CD4-positive, alpha-beta T cell treated with Interleukin-17A for 1 hour (primary cell): ENCODE measurements at regions not wholly inside any gene's neighbourhood (a gene's known extent, or its start where the extent isn't known, plus 50 kb on each side); places are given as distances from the start of the nearest gene placed in this dataset.
"Not testable (repeated sequence)": the region's sequence is repeated elsewhere in the genome, so short reads cannot be mapped to it uniquely, and the experiment has no call there.

ENCODE experiments used
- DNase-seq: peaks from one replicate; pipeline ENCODE4 v3.0.0-alpha.2; 2020

DNA sequence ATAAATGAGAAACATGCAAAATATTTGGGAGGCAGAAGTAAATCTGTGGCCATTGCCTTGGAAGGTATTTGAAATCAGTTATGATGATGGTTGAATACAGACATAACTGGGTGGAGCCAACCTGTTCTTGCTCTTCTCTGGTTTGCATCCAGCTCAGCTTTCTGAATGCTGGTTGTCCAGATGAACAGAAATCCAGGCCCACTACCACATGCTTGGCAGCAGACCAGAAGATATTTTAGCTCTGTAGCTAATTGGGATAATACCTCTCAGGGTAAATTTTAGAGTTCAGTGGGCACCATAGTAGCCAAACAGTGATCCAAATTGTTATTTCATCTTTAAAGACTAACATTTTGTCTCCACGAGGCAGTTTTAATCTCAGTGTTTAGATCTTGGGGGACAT lies 308.3 kb downstream of the RAB38 start:
- DNase-seq: no peak

DNA sequence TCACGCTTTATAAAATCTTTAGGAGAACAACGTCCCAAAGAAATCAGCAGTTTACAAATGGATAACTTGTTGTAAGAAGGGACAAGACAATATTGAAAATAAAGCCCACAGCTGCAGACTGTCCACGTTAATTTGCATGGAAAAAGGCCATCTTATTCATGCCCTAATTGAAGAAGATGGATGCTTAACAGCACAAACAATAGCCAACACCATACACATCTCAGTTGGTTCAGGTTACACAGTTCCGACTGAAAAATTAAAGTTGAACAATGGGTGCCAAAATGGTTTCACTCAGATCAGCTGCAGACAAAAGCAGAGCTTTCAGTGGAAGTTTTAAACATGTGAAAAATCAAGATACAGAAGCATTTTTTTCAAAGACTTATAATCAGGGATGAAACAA lies 314.2 kb downstream of the RAB38 start:
- no peak for DNase-seq

DNA sequence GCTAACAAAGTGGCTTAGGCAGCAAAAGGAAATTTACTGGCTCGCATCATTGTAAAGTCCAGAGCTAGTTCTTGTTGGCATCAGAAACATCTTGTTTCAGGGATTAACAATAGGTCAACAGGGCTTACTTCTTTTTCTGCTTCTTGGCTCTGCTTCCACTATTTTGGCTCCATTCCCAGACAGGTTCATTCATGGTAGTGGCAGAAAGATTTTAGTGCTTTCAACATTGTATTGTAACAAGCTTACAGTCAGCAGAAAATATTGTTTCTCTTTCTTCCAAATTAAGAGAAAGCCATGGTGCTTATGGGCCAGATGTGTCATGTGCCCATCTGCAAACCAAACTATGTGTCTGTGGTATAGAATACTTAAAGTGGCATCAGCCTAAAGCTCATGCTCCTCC lies 315.6 kb downstream of the RAB38 start:
- no peak for DNase-seq

DNA sequence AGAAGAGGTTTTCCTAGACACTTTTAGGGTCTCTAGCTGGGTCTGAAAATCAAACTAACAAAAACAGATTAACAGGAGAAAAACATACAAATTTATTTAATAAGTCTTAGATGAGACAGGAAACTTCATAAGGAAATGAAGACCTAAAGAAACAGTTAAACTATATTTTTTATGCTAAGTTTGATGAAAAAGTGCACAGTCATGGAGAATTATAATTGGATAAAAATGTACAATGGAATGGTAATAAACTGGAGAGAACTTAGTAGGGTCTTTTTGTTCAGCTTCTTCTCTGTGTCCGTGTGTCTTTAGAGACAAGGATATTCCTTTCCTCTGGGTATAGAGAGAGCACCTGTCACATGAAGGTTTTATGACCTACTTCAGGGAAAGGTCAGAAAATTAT lies 323.4 kb downstream of the RAB38 start:
- no peak for DNase-seq

DNA sequence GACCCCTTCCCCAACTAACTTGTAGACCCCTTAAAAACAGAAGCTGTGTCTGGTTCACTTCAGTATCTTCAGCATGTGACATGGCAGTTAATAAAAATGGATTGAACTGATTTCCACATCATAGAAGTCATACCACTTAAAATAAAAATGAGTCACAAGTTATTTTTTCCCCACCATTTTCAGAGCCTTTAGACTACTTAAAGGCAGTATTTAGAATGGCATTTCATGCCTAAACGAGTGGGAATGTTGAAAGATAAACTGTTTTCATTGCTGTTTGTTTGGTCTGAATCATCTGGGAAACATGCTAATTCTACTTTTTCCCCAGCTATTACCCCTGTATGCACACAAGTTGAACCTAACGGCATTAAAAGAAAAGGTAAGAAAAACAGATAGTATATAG lies 324.0 kb downstream of the RAB38 start:
- DNase-seq: no peak

DNA sequence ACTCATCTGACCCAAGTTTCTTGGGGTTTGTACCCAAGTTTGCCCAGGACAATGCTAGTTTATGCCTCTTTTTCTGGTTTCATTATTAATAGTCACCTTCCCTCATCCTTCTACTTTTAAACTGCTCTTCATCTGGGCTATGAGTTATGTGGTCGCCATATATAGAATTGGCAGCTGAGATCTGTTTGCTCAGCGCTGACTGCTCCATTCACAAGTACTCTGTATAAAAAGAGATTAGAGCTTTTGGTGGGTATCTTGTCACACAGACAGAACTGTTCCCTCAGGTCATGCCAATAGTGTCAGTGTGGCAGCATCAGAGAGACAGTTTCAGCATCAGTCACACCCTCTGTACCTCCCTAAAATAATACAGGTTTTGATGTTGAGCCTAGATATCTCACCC lies 326.0 kb downstream of the RAB38 start:
- no peak for DNase-seq

DNA sequence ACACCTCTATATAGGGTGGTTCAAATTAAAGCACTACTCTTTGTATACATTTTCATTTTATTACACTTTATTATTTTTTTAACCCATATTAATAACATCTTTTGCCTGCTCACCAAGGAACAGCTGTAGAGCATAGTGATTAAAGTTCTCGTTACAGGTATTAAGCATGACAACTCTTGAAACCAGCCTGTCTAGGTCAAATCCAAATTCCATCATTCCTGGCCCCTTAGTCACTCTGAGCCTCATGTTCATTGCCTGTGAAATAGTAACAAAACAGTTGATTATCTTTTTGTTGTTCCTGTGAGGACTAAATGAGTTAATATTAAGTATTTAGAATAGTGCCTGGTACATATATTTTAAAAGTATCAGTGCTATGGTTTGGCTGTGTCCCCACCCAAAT lies 334.5 kb downstream of the RAB38 start:
- no peak for DNase-seq

DNA sequence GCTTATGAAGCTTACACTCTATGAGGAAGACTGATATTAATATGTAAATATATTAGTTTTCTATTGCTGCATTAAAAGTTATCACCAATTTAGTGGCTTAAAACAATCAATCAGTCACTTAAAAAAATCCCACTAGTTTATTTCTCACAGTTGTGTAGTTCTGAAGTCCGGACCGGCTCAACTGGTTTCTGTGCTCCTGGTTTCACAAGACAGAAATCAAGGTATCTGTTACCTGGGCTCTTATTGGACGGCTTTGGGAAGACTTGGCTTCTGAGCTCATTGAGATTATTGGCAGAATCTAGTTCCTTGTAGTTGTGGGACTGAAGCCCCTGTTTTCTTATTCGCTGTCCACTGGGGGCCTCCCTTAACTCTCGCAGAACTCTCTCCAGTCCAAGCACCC lies 343.0 kb downstream of the RAB38 start:
- DNase-seq: no peak

DNA sequence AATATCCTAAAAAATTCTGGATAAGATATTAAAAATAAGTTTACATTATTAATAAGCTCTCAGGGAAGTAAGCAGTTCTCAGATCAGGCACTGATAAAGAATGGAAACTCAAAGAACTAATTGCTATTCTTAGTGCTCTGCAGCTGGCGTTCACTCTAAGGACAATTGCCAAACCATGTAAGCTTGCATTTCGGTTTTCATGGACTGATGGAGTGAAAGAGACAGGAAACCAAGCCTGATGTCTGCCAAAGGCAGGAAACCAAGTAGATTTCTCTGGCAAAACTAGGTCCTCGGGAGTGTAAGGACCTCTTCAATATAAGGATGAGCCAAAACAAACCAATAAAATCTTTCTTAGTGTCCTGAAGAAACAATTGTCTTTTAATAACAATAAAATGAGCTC lies 355.2 kb downstream of the RAB38 start:
- no peak for DNase-seq

DNA sequence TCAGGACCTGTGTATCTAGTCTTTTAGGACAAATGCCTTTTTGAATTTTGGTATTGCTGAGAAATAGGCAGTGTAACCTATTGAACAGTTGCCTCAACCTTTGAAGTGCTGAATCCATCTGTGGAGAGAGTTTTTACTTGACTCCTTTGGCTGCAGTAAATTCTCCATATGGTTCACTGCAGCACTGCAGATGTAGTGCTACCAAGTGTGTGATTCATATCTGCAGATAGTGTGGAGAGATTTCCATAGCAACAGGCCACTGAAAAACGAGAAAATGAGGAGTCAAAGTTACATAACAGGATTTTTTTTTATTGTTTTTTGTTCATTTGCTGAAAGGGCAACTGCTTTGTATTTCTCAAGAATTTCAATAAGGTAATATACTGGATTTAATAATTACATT lies 356.1 kb downstream of the RAB38 start:
- no peak for DNase-seq

DNA sequence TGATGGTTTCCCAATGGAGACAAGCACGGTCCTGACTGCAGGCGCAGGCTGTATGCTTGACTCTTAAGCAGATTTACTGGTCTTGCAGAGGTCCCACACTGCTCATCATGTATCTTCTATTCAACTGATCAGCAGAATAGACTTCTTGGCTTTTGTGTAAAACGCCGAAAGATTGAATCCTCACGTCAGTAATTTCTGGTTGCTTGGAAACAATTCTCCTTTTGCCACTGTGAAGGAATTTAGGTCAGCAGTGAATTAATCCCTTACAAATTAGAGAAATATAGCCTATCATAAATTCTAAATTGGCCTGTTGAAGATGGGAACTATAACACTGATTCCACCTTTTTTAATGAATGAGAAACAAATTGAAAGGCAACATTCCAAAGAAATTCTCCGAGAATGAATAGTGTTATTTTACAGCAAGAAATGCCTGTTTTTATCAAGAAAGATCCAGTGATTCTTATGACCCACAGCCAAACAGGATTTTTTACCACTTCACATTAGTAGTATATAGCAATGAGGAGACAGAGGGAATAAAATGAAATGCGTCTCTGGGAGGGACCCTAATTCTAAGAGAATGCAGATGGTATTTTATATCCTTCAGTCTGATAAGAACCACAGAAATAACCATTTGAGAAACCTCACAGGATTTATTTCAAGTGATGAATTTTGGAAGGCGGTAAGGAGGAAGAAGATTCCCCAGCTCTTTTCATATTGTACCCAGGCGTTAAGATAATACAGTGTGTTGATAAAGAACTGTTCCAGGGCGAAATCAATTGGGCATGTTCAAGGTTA lies 362.5 kb downstream of the RAB38 start:
- DNase-seq: no peak

DNA sequence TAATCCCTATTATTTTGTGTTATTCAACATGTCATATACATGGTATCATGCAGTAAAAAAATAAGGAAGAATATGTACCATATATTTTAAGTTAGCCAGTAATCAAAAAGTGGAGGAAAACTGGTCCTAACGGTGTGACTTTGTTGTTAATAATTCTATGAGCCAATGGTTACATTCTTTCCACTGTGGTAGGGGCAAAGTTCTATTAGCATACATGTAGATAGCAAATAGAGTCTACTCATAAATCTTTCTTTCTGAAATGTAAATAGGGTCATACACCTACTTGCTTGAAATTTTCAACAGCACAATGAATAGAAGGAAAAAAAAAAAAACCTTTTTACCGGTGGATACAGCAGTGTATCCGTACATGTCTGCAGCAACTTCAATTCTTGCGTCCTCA lies 364.8 kb downstream of the RAB38 start:
- DNase-seq: no peak

DNA sequence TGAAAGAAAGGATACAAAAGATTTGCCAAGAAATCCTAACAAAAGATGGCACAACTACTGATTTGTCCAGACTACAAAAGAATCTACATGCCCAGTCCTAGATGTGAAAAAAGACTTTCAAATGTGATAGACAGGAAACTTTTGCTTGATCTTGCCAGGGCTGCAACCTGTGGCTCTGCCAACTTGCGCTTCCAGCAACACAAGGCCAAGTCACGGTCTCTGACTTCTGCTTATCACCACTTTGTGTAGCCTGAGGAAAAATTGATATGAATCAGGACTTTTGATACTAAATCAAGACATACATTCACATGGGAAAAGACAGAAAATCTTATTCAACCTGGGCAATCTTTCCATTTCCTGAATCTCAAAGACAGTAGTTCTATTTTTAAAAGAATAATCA lies 366.0 kb downstream of the RAB38 start:
- DNase-seq: no peak

DNA sequence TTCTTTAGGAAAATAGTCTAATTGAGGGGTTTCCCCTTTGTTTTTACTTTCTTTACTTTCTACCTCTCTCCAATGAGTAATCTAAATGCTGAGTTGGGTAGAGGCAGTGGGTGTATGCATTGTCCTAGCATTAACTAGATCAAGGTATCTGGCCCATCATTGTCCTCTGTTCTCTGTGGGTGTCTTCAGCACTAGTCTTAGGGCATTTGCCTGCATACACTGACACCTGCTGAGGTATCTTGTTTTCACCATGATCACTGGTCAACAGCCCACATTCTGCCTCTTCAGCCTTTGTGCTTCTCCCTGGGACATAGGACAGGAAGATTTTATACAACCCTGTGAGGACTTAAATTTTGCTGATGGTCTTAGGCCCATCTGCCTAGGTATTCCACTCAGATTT lies 371.1 kb downstream of the RAB38 start:
- DNase-seq: no peak

DNA sequence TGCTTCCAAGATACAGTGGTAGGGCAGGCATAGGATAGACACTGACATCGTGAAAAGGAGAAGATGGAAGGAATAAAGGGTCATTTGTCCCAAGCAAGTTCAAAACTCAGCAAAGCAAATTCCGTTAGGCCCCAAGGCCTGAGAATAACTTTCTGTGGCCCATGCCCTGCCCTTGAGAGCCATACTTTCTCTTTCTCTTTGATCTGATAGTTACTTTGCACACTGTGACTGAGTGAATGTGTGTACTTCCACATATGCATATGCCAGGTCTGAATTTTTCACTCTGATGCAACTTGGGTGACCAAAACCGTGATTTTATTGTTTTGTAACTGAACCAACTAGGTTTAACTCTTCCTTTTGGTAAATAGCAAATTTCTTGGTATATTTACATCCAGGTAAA lies 371.5 kb downstream of the RAB38 start:
- no peak for DNase-seq

DNA sequence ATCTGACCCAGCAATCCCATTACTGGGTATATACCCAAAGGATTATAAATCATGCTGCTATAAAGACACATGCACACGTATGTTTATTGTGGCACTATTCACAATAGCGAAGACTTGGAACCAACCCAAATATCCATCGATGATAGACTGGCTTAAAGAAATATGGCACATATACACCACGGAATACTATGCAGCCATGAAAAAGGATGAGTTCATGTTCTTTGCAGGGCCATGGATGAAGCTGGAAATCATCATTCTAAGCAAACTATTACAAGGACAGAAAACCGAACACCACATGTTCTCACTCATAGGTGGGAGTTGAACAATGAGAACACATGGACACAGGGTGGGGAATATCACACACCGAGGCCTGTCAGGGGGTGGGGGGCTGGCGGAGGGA lies 390.4 kb downstream of the RAB38 start:
- DNase-seq: not testable (repeated sequence)

DNA sequence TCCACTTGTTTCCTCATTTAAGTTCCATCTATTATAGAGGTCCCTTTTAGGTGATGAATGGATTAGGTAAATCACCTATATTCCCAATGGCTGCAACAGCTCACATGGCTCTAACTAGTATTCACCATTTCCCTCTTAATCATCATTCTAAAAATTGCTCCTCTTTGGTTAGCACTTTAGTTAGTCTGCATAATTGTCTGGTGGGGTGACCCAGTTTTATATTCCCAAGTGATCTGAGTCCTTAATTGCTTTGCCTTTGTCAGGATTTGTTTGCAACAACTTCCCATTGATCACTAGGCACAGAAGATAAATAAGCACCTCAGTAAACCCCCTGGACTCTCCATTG lies 395.2 kb downstream of the RAB38 start:
- DNase-seq: no peak

DNA sequence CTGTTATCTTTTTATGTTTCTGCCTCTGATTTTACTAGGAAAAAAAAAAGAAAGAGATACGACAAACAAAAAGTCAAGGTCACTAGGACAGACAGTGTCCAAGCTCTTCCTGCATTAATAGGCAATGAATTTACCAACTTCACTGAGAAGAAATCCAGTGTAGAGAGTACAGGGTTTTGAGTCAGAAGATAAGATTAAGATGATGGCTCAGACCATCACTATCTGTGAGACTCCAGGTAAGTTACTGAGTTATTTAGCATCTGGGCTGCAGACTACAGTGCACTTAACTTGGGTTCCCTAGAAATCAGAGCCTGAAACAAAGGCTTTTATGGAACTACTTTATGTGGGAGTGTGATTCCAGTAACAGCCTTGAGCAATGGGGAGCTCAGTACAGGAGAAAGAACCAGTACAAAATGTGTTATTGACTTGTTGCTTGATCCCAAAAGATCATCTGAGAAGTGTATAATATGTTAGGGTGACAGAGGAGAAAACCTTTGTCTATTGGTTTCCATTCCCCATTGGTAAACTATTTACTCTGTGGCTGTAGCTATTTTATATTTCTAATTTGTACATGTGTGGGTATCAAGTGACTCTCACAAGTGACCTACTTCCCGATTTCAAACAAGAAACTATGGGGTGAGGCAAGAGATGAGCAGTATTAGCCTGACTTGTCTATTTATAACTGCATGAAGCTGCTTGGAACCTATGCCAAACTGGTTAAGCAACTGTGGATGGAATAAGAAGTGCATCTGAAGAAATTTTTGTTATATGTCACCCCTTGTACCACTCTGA lies 395.8 kb downstream of the RAB38 start:
- no peak for DNase-seq

DNA sequence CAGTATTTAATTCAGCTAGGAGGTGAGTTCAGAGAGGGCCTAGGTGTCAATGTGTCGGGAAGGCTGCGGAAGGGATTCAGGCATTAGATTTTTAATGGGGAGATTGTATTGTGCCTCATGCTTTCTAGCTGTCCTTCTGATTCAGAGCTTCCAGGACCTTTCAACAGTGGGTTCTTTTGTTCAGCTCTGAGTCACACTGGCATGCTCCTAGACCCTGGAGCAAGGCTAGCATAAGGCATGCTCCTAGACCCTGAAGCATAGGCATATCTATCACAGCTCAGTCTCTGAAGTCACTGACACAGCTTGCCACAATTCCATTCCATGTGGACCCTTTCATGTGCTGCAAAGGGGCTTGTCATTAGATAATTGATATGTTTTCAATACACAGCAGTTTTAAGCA lies 396.9 kb downstream of the RAB38 start:
- no peak for DNase-seq

DNA sequence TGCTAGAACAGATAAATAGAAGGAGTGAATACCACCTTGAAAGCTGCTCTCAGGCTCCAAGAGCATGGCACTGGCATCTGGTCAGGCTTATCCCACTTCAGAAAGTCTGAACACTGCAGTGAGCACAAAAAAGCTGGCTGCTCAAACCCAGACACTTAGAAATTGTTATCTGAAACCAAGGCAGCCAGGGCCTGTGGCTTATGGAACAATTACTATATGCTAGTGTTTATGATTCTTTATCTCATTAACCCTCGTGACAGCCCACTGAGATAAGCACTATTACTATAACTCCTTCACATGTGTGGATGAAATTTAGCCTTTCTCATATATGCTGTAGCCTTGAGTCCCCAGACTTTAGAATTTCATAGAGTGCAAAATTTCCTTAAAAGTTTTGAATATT lies 400.2 kb downstream of the RAB38 start:
- DNase-seq: no peak

DNA sequence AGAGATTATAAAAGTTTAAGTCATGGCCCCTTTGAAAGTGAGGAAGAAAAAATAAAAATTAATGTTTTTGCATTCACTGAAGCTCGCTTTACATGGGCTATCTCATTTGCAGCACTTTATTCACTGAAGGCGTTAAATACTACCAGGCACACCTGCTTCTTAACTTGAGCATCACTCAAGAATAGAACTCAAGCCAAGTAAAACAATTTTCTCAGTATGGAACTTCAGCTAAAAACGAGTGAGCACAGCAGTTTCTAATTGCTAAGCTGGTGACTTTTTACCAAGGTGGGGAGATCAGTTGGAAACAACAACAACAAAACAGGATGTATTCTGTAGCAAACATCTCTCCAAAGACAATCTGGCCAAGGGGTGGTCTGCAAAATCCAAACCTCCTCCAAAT lies 405.6 kb downstream of the RAB38 start:
- DNase-seq: no peak

DNA sequence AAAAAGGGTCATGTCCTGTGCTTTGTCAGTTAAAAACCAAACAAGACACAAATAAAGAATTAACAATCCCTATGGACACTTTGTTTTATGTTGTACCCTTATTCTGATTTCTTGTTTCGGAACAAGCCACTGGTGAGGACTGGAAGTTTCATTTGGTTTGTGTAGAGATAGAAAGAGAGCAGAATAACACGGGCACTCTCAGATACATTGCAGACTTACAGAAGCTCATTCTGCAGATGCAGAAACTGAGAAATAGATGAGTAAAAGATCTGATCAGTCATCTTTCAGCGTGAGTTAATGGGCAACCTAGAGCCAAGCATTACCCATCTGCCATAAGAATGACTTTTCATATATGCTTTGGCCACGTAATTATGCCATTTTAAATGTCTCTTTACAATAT lies 407.6 kb downstream of the RAB38 start:
- DNase-seq: no peak

DNA sequence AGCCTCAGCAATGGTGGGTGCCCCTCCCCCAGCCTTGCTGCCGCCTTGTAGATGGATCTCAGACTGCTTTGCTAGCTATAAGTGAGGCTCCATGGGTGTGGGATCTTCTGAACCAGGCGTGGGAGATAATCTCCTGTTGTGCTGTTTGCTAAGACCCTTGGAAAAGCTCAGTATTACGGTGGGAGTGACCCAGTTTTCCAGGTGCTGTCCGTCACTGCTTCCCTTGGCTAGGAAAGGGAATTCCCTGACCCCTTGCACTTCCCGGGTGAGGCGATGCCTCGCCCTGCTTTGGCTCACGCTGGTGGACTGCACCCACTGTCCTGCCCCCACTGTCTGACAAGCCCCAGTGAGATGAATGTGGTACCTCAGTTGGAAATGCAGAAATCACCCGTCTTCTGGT lies 411.2 kb downstream of the RAB38 start:
- DNase-seq: not testable (repeated sequence)

DNA sequence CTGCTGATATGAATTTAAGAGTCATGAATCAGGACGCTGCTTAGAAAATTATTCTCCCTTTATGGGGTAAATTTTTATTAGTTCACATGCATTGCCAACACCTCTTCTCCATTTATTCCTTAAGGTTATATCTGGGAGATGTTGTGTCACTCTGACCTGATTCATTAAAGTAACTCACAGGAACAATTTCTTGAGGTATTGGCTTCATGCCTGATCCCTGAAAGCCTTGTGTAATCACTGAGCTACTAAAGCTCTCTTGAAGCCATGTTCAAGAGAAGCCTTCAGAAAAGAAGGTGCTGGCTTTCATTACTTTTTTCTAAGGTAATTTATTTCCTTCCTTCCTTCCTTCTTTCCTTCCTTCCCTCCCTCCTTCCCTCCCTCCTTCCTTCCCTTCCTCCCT lies 420.6 kb downstream of the RAB38 start:
- no peak for DNase-seq

DNA sequence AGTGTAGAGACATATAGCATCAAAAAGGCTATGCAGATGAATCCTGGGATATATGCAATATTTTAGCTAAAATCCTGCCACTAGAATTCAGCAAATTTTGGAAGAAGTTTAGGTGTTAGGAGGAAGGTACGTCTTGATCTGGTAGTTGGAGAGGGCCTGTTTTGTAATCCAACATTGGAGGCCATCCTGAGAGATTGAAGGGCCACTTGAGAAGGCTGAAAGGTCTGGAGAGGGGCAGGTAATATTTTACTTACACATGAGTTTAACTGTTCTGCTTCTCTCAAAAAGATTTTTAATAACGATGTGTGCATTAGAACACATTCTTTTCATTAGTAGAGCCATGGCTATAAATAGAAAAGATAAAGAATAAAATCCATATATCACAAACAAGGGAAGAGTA lies 422.1 kb downstream of the RAB38 start:
- DNase-seq: no peak
